Astrocyte of the spinal cord (primary cell): ENCODE measurements at regions not wholly inside any gene's neighbourhood (a gene's known extent, or its start where the extent isn't known, plus 50 kb on each side); places are given as distances from the start of the nearest gene placed in this dataset.

Experiments used
- DNase-seq: peaks from one replicate; pipeline ENCODE4 v3.0.0; 2011; ENCODE audit warnings: low read depth, low spot score
- H3K4me3 ChIP-seq: 2 replicates; pipeline ENCODE4 v1.5.1; 2011; ENCODE audit warnings: low read depth, mild to moderate bottlenecking, low read length, moderate library complexity
- CTCF ChIP-seq: IDR thresholded peaks from 2 replicates; pipeline ENCODE4 v1.5.1; 2012; ENCODE audit warnings: low read depth, mild to moderate bottlenecking, low read length, inconsistent platforms
- in situ Hi-C: cut with HindIII; loops from 2 replicates; pipeline ENCODE4 v1.10.0; 2017; ENCODE audit warnings: low sequenced_read_pairs

DNA sequence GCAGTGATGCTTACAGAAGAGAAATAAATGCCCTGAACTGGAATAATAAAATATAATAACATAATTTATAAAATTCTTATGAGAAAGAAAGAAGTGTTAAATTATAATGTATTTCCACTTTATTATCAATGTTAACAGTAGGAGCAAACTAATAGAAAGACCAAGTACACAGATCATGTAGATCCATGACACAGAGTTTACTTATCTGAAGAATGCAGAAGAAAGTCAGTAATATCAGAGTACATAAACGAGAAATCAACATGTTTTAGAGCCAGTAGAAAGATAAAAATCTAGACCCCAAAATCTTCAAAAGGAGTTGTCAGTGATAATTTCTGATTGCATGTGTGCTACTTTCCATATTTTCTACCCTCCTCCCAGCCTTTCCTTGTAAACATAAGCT is 334.8 kb upstream of the MANEA start:
- TF ChIP-seq CTCF, result no peak
- no peak overlapping the region for H3K4me3 ChIP-seq
- no peak for DNase-seq
- in situ Hi-C loops, result no loop called here

GRCh38 chr6:95243053-95243452 is 334.3 kb upstream of the MANEA start:
- in situ Hi-C loops, result no loop called here
- TF ChIP-seq CTCF, result no peak
- DNase-seq, result no peak
- H3K4me3 ChIP-seq, result no peak overlapping the region

DNA sequence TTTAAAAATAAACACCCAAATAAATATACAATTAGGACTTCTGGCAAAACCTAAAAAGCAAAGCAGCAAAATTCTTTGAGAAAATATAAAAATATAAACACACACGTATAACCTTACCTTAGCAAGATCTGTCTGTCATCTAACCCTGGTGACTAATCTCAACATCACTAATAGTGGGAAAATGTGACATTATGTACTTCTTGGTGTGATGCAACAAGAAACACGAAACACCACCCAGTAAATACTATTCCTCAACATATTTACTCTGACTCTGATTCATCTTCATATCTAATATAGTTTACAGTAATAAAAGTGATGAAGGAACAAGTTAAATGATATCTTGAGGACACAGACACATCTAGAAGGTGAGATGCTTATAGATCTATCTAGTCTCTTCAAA is 332.6 kb upstream of the MANEA start:
- TF ChIP-seq CTCF, result no peak
- in situ Hi-C loops, result no loop called here
- no peak overlapping the region for H3K4me3 ChIP-seq
- DNase-seq, result no peak

- no peak for DNase-seq
- in situ Hi-C loops, result no loop called here
- no peak for TF ChIP-seq CTCF
- H3K4me3 ChIP-seq, result no peak overlapping the region
These were observed 328.8 kb upstream of the MANEA start for GRCh38 chr6:95248499-95248898.

GRCh38 chr6:95249175-95249574 is 328.2 kb upstream of the MANEA start:
- DNase-seq, result peak; percentile 46
- TF ChIP-seq CTCF, result no peak
- H3K4me3 ChIP-seq, result no peak overlapping the region
- in situ Hi-C loops, result no loop called here

DNA sequence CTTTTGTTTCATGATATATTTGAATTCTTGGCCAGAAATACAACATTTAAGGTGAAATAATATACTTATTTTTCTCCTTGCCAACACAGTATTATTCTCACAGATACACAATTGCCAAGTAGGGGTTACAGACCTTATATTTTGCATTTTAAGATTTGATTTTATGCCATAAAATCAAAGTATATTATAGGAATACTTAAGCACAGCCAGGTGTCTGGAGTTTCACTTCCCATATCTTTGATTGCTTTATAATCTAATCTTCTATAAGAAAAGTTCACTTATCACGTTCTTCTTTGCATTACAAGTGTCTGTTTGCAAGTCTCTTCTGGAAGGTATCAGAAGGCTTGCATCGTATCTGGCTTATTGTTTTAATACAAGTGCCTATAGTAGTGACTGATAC is 327.7 kb upstream of the MANEA start:
- no peak overlapping the region for H3K4me3 ChIP-seq
- DNase-seq, result no peak
- TF ChIP-seq CTCF, result no peak
- in situ Hi-C loops, result no loop called here

DNA sequence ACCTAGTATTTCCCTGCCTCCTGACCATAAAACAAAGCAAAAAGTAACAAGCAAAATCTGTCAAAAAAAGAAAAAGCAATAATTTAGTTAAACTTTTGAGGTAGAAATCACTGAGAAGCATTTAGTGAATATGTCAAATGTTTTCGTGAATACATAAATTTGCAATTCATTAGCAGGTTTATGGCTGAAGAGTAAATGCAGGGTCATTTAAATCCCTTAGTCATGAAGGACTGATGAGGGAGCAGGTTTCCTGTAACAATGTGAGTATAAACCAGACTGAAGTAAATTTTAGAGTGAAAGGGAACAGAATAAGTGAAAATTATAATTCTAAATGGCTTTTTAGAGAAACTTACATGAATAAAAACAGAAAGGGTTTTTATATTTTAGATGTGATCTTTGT is 313.5 kb upstream of the MANEA start:
- TF ChIP-seq CTCF, result no peak
- DNase-seq, result no peak
- H3K4me3 ChIP-seq, result no peak overlapping the region
- in situ Hi-C loops, result no loop called here
